K562 (cell line): ENCODE measurements at regions not wholly inside any gene's neighbourhood (a gene's known extent, or its start where the extent isn't known, plus 50 kb on each side); places are given as distances from the start of the nearest gene placed in this dataset.

ENCODE experiments used
- ARID1B ChIP-seq: fragments of 450-650 bp; IDR thresholded peaks from 2 replicates; pipeline ENCODE4 v1.6.1; 2016; ENCODE audit warnings: antibody characterized with exemption, mild to moderate bottlenecking, inconsistent platforms
- CGGBP1 ChIP-seq: fragments of 250-450 bp; sonication (Bioruptor Pico); IDR thresholded peaks from 2 replicates; pipeline ENCODE4 v1.9.0; 2021; ENCODE audit warnings: mild to moderate bottlenecking
- CREB5 ChIP-seq: fragments of 250-450 bp; sonication (Bioruptor Pico); IDR thresholded peaks from 2 replicates; pipeline ENCODE4 v1.5.0; 2020; ENCODE audit warnings: mild to moderate bottlenecking
- RAD21 ChIP-seq, 2 experiments: fragments of 250-450 bp in 1 of 2; fragments of 450-650 bp in 1 of 2; sonication (Bioruptor Pico) in 1 of 2; formaldehyde crosslinking in 1 of 2; IDR thresholded peaks in 1 of 2; conservative IDR thresholded peaks in 1 of 2; 2 replicates each; pipeline versions ENCODE4 v1.4.0 to v1.8.0; 2020 to 2022; ENCODE audit warnings: mild to moderate bottlenecking in 2 of 2, moderate library complexity in 1 of 2
- ZNF76 ChIP-seq: fragments of 250-450 bp; sonication (Bioruptor Pico); IDR thresholded peaks from 2 replicates; pipeline ENCODE4 v1.4.0; 2020; ENCODE audit warnings: mild to moderate bottlenecking, moderate library complexity, borderline replicate concordance

GRCh38 chr6:101208152-101208551 is 185.4 kb upstream of the GRIK2 start:
- TF ChIP-seq ARID1B (no peak), CGGBP1 (CRISPR knock-in tag) (no peak), ZNF76 (no peak), RAD21 (CRISPR knock-in tag; conservative IDR thresholded peaks at IDR 0.05 in 1 of 2, IDR thresholded peaks at IDR 0.05 in 1 of 2) (no peak), CREB5 (CRISPR knock-in tag) (no peak)
